HL-60/S4 treated with phorbol 12-myristate 13-acetate at 8.2 ng/mL for 4 days and 3 days (cell line): ENCODE measurements at regions not wholly inside any gene's neighbourhood (a gene's known extent, or its start where the extent isn't known, plus 50 kb on each side); places are given as distances from the start of the nearest gene placed in this dataset.
"Not testable (repeated sequence)": the region's sequence is repeated elsewhere in the genome, so short reads cannot be mapped to it uniquely, and the experiment has no call there.

ENCODE experiments used
- in situ Hi-C: fragments of 300-500 bp; cut with MboI; formaldehyde crosslinking; loops from 2 replicates; pipeline ENCODE4 v1.15.0; 2022; ENCODE audit warnings: low sequenced_read_pairs

- in situ Hi-C loops: no loop called here
Measured at GRCh38 chr1:196005426-196005825, 602.8 kb downstream of the KCNT2 start.

GRCh38 chr1:196004388-196004787 is 603.9 kb downstream of the KCNT2 start:
- in situ Hi-C loops: not testable (repeated sequence)

GRCh38 chr1:196002906-196003305 is 605.3 kb downstream of the KCNT2 start:
- in situ Hi-C loops: no loop called here

- in situ Hi-C loops: not testable (repeated sequence)
Measured at GRCh38 chr1:196002296-196002695, 605.9 kb downstream of the KCNT2 start.

GRCh38 chr1:196001188-196001587 is 607.1 kb downstream of the KCNT2 start:
- in situ Hi-C loops: no loop called here

GRCh38 chr1:195999022-195999421 is 609.2 kb downstream of the KCNT2 start:
- in situ Hi-C loops: no loop called here

- in situ Hi-C loops: no loop called here
Measured at GRCh38 chr1:195981448-195982139, 626.6 kb downstream of the KCNT2 start.

- in situ Hi-C loops: no loop called here
Measured at GRCh38 chr1:195979646-195980045, 628.6 kb downstream of the KCNT2 start.

- in situ Hi-C loops: no loop called here
Measured at GRCh38 chr1:195973311-195973904, 634.8 kb downstream of the KCNT2 start.

GRCh38 chr1:195971589-195971988 is 636.7 kb downstream of the KCNT2 start:
- in situ Hi-C loops: no loop called here

GRCh38 chr1:195970209-195970608 is 638.0 kb downstream of the KCNT2 start:
- in situ Hi-C loops: no loop called here

GRCh38 chr1:195965475-195965874 is 642.8 kb downstream of the KCNT2 start:
- in situ Hi-C loops: no loop called here

- in situ Hi-C loops: no loop called here
Measured at GRCh38 chr1:195965036-195965435, 643.2 kb downstream of the KCNT2 start.

- in situ Hi-C loops: no loop called here
Measured at GRCh38 chr1:195964516-195964915, 643.7 kb downstream of the KCNT2 start.

GRCh38 chr1:195962051-195962450 is 646.2 kb downstream of the KCNT2 start:
- in situ Hi-C loops: no loop called here

- in situ Hi-C loops: no loop called here
Measured at GRCh38 chr1:195960580-195960979, 647.7 kb downstream of the KCNT2 start.

- in situ Hi-C loops: no loop called here
Measured at GRCh38 chr1:195958131-195958530, 650.1 kb downstream of the KCNT2 start.

GRCh38 chr1:195956845-195957244 is 651.4 kb downstream of the KCNT2 start:
- in situ Hi-C loops: no loop called here

GRCh38 chr1:195954848-195955247 is 653.4 kb downstream of the KCNT2 start:
- in situ Hi-C loops: no loop called here

GRCh38 chr1:195951313-195951712 is 656.9 kb downstream of the KCNT2 start:
- in situ Hi-C loops: no loop called here

- in situ Hi-C loops: no loop called here
Measured at GRCh38 chr1:195948123-195948895, 659.9 kb downstream of the KCNT2 start.

GRCh38 chr1:195946500-195946899 is 661.7 kb downstream of the KCNT2 start:
- in situ Hi-C loops: no loop called here
